Ishikawa (cell line): ENCODE measurements at regions not wholly inside any gene's neighbourhood (a gene's known extent, or its start where the extent isn't known, plus 50 kb on each side); places are given as distances from the start of the nearest gene placed in this dataset.

Source experiments
- CREB1 ChIP-seq: IDR thresholded peaks from 2 replicates; pipeline ENCODE4 v1.6.1; 2012; ENCODE audit warnings: low read depth
- EGR1 ChIP-seq: IDR thresholded peaks from 2 replicates; pipeline ENCODE4 v1.6.1; 2012
- EP300 ChIP-seq: IDR thresholded peaks from 2 replicates; pipeline ENCODE4 v1.6.1; 2012; ENCODE audit warnings: borderline replicate concordance
- REST ChIP-seq: IDR thresholded peaks from 2 replicates; pipeline ENCODE4 v1.6.1; 2012; ENCODE audit warnings: low read depth, mild to moderate bottlenecking

GRCh38 chr2:100218552-100218951 lies 76.2 kb upstream of the AFF3 start:
- TF ChIP-seq EP300 (no peak), REST (no peak), CREB1 (no peak), EGR1 (no peak)
